GM19240 (cell line): ENCODE measurements at regions not wholly inside any gene's neighbourhood (a gene's known extent, or its start where the extent isn't known, plus 50 kb on each side); places are given as distances from the start of the nearest gene placed in this dataset.
A peak's percentile ranks its signal among the peaks of the same experiment; 100 is the strongest.
"Not testable (repeated sequence)": the region's sequence is repeated elsewhere in the genome, so short reads cannot be mapped to it uniquely, and the experiment has no call there.

Experiments used
- DNase-seq: peaks from one replicate; pipeline ENCODE4 v3.0.0; 2011; ENCODE audit warnings: low spot score; ENCODE audit not compliant: insufficient read length

DNA sequence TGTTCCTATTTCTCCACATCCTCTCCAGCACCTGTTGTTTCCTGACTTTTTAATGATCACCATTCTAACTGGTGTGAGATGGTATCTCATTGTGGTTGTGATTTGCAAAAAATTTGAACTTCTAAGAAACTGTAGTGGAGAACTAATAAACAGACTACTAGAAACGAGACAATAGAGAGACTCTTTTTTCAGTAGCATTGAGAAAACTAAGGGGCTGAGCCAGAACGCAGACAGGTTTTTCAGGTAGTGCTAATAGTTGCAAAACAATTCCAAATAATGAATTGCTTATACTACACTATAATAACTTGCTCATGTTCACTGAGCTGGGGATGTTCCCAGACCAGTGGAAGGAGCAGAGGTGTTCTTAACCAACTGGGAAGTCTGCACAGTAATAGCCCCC is 98.8 kb upstream of the DPH5 start:
- DNase-seq: no peak

DNA sequence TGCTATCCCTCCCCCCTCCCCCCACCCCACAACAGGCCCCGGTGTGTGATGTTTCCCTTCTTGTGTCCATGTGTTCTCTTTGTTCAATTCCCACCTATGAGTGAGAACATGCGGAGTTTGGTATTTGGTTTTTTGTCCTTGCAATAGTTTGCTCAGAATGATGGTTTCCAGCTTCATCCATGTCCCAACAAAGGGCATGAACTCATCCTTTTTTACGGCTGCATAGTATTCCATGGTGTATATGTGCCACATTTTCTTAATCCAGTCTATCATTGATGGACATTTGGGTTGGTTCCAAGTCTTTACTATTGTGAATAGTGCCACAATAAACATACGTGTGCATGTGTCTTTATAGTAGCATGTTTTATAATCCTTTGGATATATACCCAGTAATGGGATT is 98.3 kb upstream of the DPH5 start:
- DNase-seq: not testable (repeated sequence)

DNA sequence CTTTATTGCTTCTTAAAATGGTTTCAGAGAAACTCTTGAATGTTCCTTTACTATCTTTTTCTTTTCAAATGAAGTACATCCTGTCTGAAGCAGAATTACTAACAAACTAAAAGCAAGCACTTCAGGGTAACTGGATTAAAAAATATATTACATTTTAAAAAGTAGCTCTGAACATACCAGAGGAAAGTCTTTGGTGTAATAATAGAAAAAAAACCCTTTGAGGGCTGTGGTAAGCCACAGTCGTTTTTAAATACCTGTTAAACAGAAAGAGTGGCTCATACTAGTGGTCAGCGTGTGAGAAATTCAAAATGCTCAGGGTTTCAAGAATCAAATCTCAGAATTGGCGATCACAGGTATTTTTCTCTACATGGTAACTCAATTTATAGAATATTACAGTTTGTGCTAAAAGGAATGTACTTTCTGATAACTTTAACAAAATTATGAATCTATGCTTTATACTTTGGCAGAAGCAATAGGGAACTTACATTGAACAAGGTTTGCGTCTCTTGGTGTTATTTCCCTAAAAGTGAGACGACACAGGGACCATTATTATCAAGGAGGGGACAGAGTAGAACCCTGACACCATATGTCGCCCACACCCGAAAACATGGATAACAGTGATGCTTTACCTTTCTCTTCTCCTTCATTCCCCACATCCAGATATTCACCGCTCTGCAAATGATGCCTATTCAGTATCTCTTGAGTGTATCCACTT is 97.0 kb upstream of the DPH5 start:
- DNase-seq: peak; percentile 8

DNA sequence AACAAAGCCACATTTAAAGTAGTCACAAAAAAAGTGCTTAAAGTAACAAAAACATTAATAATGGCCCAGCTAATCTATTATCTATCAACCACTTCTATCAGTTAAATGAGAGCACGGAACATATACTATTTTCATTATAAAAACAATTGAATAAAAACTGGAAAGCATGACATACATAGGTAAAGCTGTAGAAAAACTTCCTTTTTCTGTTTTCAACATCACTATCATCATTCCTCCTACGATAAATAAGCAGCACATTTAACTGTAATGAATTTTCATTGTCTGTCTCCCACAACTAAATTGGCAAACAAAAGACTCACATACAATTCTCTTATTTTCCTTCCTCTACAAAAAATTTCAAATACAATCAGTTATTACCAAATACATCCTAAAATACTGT is 96.4 kb upstream of the DPH5 start:
- no peak for DNase-seq

DNA sequence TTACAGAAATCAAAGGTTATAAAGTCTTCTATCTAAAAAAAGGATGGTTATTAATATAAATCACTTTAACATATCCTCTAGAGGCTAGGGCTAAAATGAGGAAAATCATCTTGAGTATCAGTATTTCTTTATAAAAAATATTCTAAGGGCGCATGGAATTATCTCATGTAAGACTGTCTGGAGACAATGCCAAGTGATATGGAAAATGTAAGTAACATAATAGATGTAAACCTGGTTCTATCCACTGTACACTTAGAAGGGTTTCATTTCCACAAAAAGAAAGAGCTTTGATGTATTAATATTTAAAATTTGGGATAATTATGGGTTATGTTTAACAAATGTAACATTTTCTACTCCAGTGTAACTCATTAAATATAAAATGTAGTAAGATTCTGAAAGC is 95.9 kb upstream of the DPH5 start:
- DNase-seq: no peak

DNA sequence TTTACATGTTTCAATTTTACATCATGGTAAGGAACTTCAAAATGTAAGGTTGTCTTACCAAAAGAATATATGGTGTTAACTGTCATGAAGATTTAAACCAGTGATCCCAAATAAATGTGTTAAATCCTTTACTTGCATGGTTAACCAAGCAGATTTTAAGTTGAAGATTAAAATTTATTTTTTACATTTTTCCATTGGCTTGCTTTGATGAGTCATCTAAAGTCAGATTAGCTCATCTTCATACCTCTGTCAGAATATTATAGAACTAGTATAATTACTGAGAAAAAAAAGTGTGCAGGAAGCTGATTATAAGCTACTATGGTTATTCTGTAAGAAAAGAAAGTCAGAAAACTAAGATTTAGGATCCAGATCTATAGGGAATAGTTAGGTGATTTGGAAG is 95.3 kb upstream of the DPH5 start:
- DNase-seq: no peak

DNA sequence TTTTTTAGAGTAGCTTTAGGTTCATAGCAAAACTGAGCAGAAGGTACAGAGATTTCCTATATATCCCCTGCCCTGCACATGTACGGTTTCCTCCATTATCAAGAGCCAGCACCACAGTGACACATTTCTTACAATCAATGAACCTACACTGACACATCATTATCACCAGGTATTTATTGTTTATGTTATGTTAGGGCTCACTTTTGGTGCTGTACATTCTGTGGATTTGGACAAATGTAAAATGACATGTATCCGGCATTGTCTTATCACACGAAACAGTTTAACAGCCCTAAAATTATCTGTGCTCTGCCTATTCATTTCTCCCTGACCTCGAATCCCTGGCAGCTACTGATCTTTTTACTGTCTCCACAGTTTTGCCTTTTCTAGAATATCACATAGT is 93.7 kb upstream of the DPH5 start:
- no peak for DNase-seq

DNA sequence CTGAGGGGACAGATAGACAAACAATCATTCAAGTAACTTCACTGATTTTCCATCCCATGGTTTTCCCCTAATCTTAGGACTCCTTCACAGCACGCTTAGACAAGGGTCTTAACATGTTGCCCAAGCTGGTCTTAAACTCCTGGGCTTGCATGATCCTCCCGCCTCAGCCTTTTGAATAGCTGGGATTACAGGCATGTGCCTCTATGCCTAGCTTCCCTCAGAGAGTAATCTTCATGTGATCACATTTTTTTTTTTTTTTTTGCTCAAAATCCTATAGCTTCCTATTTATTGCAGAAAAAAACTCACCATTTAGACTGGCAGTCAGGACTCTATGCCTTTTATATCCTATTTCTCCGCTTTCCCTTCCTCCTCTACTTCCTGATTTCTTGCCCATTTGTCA is 90.4 kb upstream of the DPH5 start:
- no peak for DNase-seq

DNA sequence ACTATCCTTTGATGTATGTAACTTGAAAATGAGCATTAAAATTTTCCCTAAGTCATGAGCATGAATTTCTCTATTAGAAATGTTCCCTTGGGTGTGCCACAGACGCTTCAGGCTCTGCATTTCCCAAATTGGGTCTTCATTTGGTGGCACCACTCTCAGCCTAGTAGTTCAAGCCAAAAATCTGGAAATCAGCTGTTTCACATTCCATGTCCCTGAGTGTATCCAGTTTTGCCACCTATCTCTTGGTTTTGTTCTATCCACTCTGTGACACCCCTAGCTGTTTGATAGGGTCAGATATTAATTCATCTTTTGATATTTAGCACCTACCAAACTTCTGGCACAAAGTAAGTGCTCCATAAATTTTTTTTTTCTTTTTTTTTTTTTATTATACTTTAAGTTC is 89.5 kb upstream of the DPH5 start:
- no peak for DNase-seq

DNA sequence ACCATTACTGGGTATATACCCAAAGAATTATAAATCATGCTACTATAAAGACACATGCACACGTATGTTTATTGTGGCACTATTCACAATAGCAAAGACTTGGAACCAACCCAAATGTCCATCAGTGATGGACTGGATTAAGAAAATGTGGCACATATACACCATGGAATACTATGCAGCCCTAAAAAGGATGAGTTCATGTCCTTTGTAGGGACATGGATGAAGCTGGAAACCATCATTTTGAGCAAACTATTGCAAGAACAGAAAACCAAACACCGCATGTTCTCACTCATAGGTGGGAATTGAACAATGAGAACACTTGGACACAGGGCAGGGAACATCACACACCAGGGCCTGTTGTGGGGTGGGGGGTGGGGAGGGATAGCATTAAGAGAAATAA is 88.5 kb upstream of the DPH5 start:
- DNase-seq: not testable (repeated sequence)

DNA sequence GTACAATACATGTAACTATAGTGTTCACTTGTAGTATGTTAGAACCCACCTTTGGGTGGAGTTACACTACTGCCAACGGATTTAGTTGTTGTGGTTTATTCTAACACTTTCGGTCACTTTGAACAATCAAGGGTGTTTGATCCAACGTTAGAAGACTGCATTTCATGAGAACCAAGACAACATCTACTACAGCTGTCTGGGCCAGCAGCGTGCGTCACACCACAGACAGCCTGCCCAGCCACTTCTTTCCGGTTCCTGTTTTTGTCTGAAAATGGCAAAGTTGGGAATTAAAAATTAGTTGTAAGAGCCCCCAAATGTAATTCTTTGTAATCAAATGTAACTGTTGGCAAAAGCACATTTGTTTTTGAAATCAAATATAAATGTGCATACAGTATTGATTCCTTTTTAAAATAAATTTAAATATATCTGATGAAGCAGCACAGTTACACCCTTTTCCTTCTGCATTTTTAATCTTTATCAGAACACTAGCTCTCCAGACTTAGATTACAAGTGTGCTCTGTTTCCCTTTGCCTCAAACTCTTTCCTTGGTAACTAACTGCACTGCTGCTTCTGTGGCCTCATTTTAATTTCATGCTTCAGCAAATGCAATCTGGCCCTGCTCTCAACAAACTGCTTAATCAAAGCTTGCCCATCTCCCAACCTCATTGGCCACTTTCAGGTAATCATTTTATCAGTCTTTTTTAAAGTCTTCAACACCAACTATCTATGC is 86.6 kb upstream of the DPH5 start:
- peak; percentile 3 for DNase-seq

DNA sequence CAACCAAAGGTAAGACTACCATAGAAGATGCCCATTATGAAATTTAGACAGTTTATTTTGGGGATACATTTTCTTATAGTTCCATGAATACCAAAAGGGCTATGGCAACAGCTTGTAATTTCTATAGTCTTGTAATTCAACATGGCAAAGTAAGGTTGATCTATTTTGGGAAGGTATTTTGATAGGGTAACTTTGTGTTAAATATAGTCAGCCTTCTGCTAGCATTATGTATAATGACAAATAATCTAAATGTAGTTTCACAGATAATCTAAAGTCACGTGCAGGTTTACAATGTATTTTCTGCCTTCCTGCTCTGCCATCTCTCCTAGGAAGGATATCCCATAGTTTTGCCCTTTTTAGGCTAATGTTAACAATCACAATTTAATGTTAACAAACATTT is 85.9 kb upstream of the DPH5 start:
- no peak for DNase-seq

DNA sequence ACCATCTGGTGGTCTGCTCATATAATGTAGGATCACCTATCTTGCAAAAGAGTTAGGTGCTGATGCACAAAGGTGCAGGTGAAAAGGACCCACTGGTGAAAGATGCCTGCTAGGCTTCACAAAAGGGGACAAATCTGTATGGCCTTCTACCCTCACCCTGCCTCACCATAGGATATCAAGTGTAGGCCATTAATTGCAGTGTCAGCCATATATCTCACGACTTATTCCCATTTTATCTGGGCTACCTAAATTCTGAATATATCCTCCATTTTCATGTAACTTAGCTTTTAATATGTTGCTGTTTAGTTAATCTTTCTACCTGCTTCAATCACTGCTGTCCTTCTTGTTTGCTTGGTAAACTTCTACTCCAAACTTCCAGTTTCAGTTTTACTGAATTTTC is 84.2 kb upstream of the DPH5 start:
- DNase-seq: no peak

DNA sequence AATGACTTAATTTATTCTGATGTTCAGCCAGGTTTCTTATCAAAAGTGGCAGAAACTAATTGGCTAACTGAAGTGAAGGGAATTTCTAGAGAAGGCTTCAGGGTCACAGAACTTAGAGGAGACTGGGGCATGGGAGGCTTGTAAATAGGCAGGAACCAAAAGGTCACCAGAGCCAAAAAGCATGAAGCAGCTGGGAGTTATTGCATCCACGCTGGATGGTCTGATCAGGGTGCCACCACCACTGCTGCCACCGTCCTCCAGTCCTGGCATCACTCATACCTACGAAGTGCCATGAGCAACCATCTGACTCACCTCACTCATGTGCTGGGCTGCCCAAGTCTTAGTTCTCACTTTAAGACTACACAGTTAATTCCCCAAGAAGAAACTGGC is 82.5 kb upstream of the DPH5 start:
- DNase-seq: no peak

DNA sequence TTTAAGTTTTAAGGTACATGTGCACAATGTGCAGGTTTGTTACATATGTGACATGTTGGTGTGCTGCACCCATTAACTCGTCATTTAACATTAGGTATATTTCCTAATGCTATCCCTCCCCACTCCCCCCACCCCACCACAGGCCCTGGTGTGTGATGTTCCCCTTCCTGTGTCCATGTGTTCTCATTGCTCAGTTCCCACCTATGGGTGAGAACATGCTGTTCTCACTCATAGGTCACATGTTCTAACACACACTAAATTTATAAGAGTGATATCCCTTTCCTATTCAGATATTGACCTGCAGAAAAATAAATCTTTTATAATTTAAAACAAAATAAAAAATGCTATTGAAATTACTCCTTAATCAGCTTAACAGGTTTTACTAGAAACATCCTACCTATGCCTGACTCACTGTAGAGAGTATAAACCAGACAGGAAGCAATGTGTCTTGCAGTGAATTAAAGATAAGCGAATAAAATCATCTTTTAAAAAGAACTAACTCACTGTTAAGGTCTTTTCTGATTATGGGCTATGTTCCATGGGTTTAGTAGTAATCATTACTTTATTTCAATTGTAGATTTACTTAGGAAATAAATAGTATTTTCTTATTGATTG is 82.0 kb upstream of the DPH5 start:
- DNase-seq: no peak

DNA sequence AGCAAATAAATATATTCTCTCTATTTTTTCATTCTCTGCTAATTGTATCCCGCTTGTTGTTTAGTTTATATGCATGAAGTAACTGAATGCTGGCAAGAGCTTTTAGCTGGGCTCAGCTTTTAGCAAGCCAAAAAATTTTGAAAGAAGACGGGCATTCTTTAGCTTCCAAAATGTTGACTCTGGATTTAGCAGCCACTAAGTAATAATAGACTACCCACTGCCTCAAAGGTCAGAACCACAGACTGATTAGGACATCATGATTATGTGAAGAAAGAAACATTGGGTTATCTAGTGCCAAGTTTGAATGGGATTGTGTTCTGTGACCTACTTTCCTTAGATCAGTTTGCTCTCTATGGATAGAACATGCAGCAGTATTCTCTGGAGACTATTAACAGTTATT is 80.3 kb upstream of the DPH5 start:
- DNase-seq: no peak

DNA sequence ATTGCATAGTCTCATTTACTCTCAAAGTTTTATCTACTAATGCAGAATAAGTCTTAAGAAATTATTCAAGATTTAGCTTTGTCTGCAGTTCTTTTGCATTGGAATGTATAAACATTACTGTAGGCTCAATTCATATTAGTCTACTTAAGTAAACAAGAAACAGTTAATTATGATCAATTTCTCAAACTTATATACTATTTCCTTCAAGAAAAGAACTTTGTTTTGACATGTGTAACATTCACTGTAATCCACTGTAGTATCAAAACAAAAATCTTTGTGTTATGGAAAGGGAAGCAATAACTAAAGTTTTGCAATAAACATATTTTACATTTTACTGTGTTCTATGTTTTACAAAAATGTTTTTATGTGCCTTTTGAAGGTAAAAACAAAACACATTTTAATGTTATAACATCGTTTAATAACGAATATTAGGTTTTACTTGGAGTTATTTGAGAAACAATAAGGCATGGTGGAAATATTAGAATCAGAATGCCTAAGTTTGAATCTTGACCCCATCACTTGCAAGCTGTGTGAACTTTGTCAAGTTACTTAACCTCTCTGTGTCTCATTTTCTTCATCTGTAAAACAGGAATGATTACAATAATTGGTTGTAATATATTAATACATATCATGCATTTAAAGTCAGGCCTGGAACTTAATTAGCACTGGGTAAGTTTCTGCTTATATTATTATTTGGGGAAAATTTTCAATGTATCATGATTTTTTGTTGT is 77.0 kb upstream of the DPH5 start:
- DNase-seq: no peak

DNA sequence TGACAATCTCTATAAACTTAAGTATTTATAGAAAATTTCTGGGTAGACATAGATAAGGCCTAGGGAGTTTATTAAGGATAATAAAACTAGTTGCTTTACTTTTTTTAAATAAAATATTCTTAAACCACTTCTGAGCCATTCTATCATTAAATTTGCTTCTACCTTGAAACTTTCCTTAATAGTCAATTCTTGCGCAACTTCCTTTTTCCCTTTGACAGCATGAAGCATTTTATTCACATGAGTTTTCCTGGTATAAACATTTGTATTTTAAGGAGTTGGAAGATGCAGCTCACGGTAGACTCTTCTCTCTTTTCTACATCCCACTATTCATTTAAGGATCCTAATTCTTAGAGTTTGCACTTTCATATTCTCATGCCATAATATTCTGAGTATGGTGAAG is 75.8 kb upstream of the DPH5 start:
- no peak for DNase-seq

DNA sequence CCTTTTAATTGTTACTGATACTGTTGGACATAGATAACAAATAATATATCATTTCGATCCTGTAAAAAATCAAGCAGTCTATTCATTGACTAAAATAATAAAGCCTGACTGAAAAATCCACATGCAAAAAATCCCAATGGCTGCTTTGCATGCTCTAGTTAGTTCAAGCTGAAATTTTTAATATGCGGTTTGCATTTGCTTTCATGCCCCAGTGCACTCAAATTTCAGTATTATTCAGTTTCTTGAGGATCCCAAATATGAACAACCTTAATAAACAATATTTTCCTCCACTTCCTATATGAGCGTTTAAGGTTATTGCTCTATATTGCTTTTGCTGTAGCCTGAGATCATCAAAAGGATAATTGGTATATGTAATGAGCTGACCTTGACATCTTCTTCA is 75.1 kb upstream of the DPH5 start:
- no peak for DNase-seq

DNA sequence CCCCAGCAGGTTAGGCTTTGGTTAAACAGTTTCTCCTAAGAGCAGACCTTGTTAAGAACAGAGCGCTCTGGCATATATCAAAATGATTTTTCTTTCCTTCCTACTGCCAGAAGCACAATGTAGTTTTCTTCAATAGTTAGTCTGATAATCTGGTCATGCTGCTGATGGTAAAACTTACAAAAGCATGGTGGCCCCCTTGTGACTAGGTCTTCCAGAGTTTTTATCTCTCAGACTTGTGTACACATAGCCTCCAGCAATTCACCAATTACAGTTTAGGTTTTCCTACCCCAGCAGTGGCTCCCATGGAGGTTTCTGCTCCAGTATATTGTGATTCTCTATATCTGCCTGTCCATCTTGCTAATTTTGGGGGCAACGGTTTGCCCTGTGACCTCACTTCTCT is 73.3 kb upstream of the DPH5 start:
- DNase-seq: no peak

DNA sequence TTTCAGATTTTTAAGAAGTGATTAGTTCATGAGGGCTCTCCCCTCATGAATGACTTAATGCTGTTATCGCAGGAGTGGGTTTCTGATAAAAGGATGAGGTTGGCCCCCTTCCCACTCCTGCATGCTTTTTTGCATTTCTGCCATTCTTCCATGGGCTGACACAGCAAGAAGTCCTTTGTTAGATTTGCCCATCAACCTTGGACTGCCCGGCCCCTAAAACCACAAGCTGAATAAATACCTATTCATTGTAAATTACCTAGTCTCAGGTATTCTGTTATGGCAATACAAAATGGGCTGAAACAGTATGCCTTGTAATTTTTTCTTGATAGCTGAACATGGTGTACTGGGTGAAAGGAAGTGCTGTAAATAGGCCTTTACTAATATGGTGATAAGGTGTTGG is 72.7 kb upstream of the DPH5 start:
- no peak for DNase-seq

DNA sequence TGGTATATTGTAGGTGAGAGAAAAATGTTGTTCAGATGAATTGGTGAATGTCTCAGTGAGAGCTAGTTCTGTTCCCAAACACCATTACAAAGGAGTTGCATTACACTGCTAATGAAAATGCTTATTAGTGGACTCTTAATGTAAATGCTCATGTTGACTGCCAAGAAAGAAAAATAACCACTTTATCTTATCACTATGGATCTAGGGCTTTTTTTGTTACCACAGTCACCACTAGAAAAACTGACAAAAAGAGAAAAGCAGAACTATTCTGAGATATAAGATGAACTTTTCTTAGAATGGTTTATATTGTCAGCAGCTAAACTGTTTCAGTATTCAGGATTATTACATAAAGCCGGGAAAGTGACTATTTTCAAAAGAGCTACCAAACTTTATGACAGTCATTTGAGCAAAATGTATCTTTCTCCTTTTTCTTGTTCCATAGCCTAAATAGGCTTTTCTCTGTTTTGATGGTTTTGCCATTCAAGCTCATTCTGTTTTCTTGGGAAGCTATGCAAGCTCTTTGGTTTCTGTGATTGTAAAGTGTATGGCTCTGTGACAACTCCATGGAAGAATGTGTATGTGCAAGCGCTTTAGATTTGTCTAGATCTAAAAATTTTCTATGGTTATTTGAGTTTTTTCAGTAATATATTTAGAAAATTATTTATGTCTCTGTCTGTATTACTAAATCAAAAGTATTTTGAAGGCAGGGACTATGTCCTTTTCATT is 64.2 kb upstream of the DPH5 start:
- no peak for DNase-seq
